Esophagus muscularis mucosa (tissue), 4 donors: ENCODE measurements at regions not wholly inside any gene's neighbourhood (a gene's known extent, or its start where the extent isn't known, plus 50 kb on each side); places are given as distances from the start of the nearest gene placed in this dataset.

Experiments
- DNase-seq: peaks from one replicate; pipeline ENCODE4 v3.0.0-alpha.2; 2017; ENCODE audit errors: extremely low spot score
- H3K27ac ChIP-seq, 4 donors: fragments of 200-600 bp; sonication (generic); replicated peaks in 1 of 4; 1 replicate in 3 of 4; 2 replicates in 1 of 4; pipeline ENCODE4 v1.5.1; 2016 to 2019; ENCODE audit warnings: mild to moderate bottlenecking in 1 of 4
- H3K27me3 ChIP-seq, 4 donors: fragments of 200-600 bp; sonication (generic); one replicate each; pipeline versions ENCODE4 v1.5.1 to v1.6.0; 2016 to 2019
- H3K36me3 ChIP-seq, 4 donors: fragments of 200-600 bp; sonication (generic); one replicate each; pipeline ENCODE4 v1.5.1; 2016 to 2019
- H3K4me1 ChIP-seq, 4 donors: fragments of 200-600 bp; sonication (generic); one replicate each; pipeline ENCODE4 v1.5.1; 2016 to 2019
- H3K4me3 ChIP-seq, 4 donors: fragments of 200-600 bp; sonication (generic); 1 replicate in 2 of 4; 2 replicates in 2 of 4; pipeline ENCODE4 v1.5.1; 2016 to 2019; ENCODE audit warnings: mild to moderate bottlenecking in 4 of 4, moderate library complexity in 1 of 4
- H3K9me3 ChIP-seq, 4 donors: fragments of 200-600 bp; sonication (generic); 1 replicate in 3 of 4; 2 replicates in 1 of 4; pipeline ENCODE4 v1.5.1; 2016 to 2019
- EP300 ChIP-seq: sonication (generic); formaldehyde crosslinking; IDR thresholded peaks from one replicate; pipeline ENCODE4 v1.6.1; 2017; ENCODE audit warnings: antibody characterized with exemption
- POLR2A ChIP-seq: fragments of 450-650 bp; IDR thresholded peaks from one replicate; pipeline ENCODE4 v1.6.1; 2017; ENCODE audit warnings: antibody characterized with exemption, moderate library complexity, mild to moderate bottlenecking, low read depth
- POLR2AphosphoS5 ChIP-seq, 2 donors: sonication (generic); formaldehyde crosslinking; IDR thresholded peaks; one replicate each; pipeline ENCODE4 v1.6.1; 2017; ENCODE audit warnings: antibody characterized with exemption in 2 of 2
- WGBS: methylation state at CpG from one replicate; pipeline ENCODE4 v1.1.5; 2018; 5-methylcytosine and 5-hydroxymethylcytosine counted together
- intact Hi-C: fragments of 100-400 bp; cut with DNase I; formaldehyde crosslinking; loops from one replicate; pipeline ENCODE4 v1.15.1; 2023
- TF ChIP-seq, protein P1 (sequence below), 3 experiments: fragments of 200-600 bp in 2 of 3; fragments of 450-650 bp in 1 of 3; sonication (generic) in 2 of 3; IDR thresholded peaks; one replicate each; pipeline ENCODE4 v1.5.1; 2017 to 2019; ENCODE audit warnings: antibody characterized with exemption in 3 of 3, mild to moderate bottlenecking in 2 of 3, moderate library complexity in 1 of 3

DNA sequence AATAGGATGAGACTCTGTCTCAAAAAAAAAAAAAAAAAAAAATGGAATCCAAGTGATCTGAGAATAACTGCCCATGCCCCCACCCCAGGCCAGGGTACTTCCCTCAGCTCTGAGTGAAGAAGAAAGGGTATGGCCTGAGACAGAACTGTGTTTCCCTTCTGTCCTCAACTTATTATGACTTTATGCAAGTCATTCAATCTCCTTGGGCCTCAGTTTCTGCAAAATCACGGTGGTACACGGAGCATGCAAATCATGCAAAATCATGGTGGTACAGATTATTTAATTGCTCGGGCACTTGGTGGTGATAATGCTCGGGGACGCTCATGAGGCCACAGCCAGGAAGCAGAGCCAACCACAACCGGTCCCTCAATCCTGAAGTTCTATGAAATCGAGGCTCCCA is 56.5 kb upstream of the TBX3 start:
- no peak overlapping the region for H3K27ac ChIP-seq
- H3K9me3 ChIP-seq = no peaks in the 10 kb centered on the region
- H3K4me1 ChIP-seq = peaks cover 0 to 20% (median 16%) of the 10 kb centered on the region in 4 donors
- no peak for DNase-seq
- TF ChIP-seq, protein P1, sequence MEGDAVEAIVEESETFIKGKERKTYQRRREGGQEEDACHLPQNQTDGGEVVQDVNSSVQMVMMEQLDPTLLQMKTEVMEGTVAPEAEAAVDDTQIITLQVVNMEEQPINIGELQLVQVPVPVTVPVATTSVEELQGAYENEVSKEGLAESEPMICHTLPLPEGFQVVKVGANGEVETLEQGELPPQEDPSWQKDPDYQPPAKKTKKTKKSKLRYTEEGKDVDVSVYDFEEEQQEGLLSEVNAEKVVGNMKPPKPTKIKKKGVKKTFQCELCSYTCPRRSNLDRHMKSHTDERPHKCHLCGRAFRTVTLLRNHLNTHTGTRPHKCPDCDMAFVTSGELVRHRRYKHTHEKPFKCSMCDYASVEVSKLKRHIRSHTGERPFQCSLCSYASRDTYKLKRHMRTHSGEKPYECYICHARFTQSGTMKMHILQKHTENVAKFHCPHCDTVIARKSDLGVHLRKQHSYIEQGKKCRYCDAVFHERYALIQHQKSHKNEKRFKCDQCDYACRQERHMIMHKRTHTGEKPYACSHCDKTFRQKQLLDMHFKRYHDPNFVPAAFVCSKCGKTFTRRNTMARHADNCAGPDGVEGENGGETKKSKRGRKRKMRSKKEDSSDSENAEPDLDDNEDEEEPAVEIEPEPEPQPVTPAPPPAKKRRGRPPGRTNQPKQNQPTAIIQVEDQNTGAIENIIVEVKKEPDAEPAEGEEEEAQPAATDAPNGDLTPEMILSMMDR (IDR thresholded peaks at IDR 0.05) = no peak
- TF ChIP-seq EP300 (no peak), POLR2AphosphoS5 (IDR thresholded peaks at IDR 0.05) (no peak), POLR2A (no peak)
- peaks cover 0 to 25% (median 11%) of the 10 kb centered on the region in 4 donors for H3K27me3 ChIP-seq
- WGBS = 67% methylated on average over 7 of the region's 7 CpGs
- intact Hi-C loops = no loop called here
- H3K4me3 ChIP-seq = no peak overlapping the region
- H3K36me3 ChIP-seq = no peaks in the 10 kb centered on the region

DNA sequence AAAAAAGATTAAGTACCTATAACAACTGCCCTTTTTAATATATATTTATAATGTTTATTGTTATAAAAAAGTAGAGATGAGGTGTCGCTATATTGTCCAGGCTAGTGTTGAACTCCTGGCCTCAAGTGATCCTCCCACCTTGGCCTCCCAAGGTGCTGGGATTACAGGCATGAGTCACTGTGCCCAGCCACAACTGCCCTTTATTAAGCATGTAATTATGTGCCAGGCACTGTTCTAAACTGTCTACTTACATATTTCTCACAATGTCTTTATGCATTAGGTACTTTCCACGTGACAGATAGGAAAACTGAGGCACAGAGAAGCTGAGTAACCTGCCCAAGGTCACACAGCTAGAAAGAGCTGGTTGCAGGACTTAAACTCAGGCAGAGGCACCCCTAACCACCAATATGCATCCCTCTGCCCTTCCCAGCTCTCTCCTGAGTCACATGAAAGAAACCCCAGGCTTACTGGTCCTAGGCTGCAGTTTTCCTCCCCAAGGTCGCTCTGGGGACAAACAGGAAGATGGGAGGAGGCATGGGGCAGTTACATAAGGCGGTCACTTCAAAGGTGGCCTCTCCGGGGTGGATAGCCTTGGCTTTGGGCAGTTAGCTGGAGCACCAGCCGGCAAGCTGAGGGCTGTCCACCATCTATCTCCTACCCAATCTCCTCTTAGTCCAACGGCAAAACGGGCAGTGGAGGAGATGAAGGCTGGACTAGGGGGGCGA is 54.6 kb upstream of the TBX3 start:
- intact Hi-C loops = no loop called here
- Histone ChIP-seq H3K9me3 (no peaks in the 10 kb centered on the region), H3K36me3 (no peaks in the 10 kb centered on the region), H3K4me3 (no peak overlapping the region), H3K4me1 (peaks cover 0 to 10% (median 5%) of the 10 kb centered on the region in 4 donors), H3K27ac (no peak overlapping the region), H3K27me3 (peaks cover 0 to 43% (median 22%) of the 10 kb centered on the region in 4 donors)
- DNase-seq = no peak
- TF ChIP-seq EP300 (no peak), POLR2A (no peak), POLR2AphosphoS5 (IDR thresholded peaks at IDR 0.05) (no peak)
- TF ChIP-seq, protein P1 (IDR thresholded peaks at IDR 0.05) = no peak
- 80% methylated on average over 9 of the region's 9 CpGs for WGBS

DNA sequence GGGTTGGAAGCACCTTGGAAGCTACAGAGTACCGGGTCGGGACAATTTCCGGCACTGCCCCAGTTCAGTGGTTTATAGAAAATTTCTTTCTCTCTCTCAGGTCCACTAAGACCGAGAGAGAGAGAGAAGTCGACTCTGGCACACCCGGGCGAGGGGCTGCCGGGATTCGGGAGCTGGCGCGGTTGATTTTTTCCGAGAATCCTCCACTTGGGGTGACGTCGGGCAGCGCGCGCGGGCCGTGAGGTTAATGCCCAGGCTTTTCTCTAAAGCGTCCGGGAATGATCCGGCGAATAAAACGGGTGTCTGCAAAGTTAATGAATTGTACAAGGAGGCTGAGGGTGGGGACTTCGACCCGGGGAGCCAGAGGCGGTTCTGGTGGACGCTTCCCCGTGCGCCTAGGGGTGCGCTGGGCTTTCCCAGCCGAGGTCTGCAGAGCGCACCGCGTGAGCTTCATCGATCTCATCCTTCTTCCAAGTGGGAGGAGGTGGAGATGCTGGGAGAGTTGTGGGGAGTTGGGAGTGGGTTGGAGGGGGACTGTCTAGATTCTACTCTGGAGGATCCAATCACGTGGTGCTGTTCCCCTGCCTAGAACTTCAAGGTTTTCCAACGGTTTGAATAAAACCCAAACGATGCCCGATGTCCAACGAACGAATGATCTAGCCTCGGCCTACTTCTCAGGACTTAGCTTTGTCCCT is 51.9 kb upstream of the TBX3 start:
- H3K27me3 ChIP-seq = peaks cover 0 to 52% (median 22%) of the 10 kb centered on the region in 4 donors
- DNase-seq = no peak
- H3K9me3 ChIP-seq = no peaks in the 10 kb centered on the region
- H3K4me1 ChIP-seq = peaks cover 0 to 10% (median 5%) of the 10 kb centered on the region in 4 donors
- 40% methylated on average over 37 of the region's 43 CpGs for WGBS
- TF ChIP-seq POLR2A (no peak), EP300 (no peak), POLR2AphosphoS5 (IDR thresholded peaks at IDR 0.05) (no peak)
- TF ChIP-seq, protein P1 (IDR thresholded peaks at IDR 0.05) = no peak
- no peaks in the 10 kb centered on the region for H3K36me3 ChIP-seq
- intact Hi-C loops = no loop called here
- peak overlapping the region in 1 of 4 donors; percentile 6 for H3K4me3 ChIP-seq
- no peak overlapping the region for H3K27ac ChIP-seq

DNA sequence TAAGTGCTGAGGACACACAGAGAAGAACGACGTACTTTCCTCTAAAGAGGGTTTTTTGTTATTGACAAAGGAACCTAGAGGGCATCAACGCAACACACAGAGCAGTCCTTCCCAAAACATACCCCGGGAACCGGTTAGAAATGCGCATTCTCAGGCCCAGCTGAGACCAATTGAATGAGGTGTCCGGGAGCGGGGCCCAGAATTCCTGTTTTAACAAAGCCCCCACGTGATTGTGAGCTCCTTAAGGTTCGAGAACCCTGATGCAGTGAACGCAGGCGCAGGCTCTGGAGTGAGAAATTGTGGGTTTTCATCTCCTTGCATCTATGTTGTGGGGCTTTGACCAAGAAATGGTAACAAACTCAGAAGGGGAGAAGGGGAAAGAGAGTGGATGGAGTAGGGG is 51.0 kb upstream of the TBX3 start:
- DNase-seq = no peak
- peaks cover 0 to 10% (median 5%) of the 10 kb centered on the region in 4 donors for H3K4me1 ChIP-seq
- intact Hi-C loops = no loop called here
- H3K27me3 ChIP-seq = peaks cover 0 to 52% (median 22%) of the 10 kb centered on the region in 4 donors
- H3K9me3 ChIP-seq = no peaks in the 10 kb centered on the region
- no peak overlapping the region for H3K4me3 ChIP-seq
- no peak overlapping the region for H3K27ac ChIP-seq
- 72% methylated on average over 12 of the region's 12 CpGs for WGBS
- TF ChIP-seq POLR2A (no peak), EP300 (no peak), POLR2AphosphoS5 (IDR thresholded peaks at IDR 0.05) (no peak)
- TF ChIP-seq, protein P1 (IDR thresholded peaks at IDR 0.05) = no peak
- no peaks in the 10 kb centered on the region for H3K36me3 ChIP-seq
